Gastroesophageal sphincter (tissue), 3 donors: ENCODE measurements at regions not wholly inside any gene's neighbourhood (a gene's known extent, or its start where the extent isn't known, plus 50 kb on each side); places are given as distances from the start of the nearest gene placed in this dataset.

Experiments
- CTCF ChIP-seq, 4 experiments: fragments of 200-600 bp in 2 of 4; fragments of 450-650 bp in 2 of 4; sonication (generic) in 1 of 4; IDR thresholded peaks; one replicate each; pipeline ENCODE4 v1.5.1; 2017 to 2019; ENCODE audit warnings: antibody characterized with exemption in 4 of 4, mild to moderate bottlenecking in 2 of 4, moderate library complexity in 2 of 4
- EP300 ChIP-seq: sonication (generic); formaldehyde crosslinking; IDR thresholded peaks from one replicate; pipeline ENCODE4 v1.6.1; 2017; ENCODE audit warnings: antibody characterized with exemption, mild to moderate bottlenecking
- POLR2A ChIP-seq, 2 donors: fragments of 450-650 bp; IDR thresholded peaks; one replicate each; pipeline ENCODE4 v1.6.1; 2017; ENCODE audit warnings: antibody characterized with exemption in 2 of 2, mild to moderate bottlenecking in 2 of 2, moderate library complexity in 1 of 2

- TF ChIP-seq POLR2A (IDR thresholded peaks at IDR 0.05) (no peak), EP300 (no peak), CTCF (IDR thresholded peaks at IDR 0.05) (no peak)
Observed at GRCh38 chr6:78482801-78483552, 384.4 kb upstream of the IRAK1BP1 start.
